ENCODE measurements at regions not wholly inside any gene's neighbourhood (a gene's known extent, or its start where the extent isn't known, plus 50 kb on each side); places are given as distances from the start of the nearest gene placed in this dataset.

GRCh38 chr14:104323551-104324175 lies 185.3 kb downstream of the KIF26A start:
- TF ChIP-seq EP300 (IDR thresholded peaks at IDR 0.05; ENCODE audit: borderline replicate concordance in 1 of 2, low read depth in 1 of 2, low read length in 1 of 2) (no peak), EZH2phosphoT487 (IDR thresholded peaks at IDR 0.05; ENCODE audit: borderline replicate concordance, low read depth) (no peak), CTCF (IDR thresholded peaks at IDR 0.05) (no peak), USF2 (IDR thresholded peaks at IDR 0.05; ENCODE audit: borderline replicate concordance, low read depth, low read length) (no peak), GATA2 (CRISPR knock-in tag; IDR thresholded peaks at IDR 0.05) (no peak)

Measured in SK-N-SH (cell line).